ENCODE measurements at regions not wholly inside any gene's neighbourhood (a gene's known extent, or its start where the extent isn't known, plus 50 kb on each side); places are given as distances from the start of the nearest gene placed in this dataset.

GRCh38 chr4:189265515-189265914 lies 675.2 kb upstream of the FRG1 start:
- H3K27me3 Mint-ChIP-seq = no peaks in the 10 kb centered on the region
- H3K4me1 Mint-ChIP-seq (ENCODE audit: low read depth) = no peaks in the 10 kb centered on the region
- H3K36me3 Mint-ChIP-seq (ENCODE audit: low read depth) = no peaks in the 10 kb centered on the region
- DNase-seq = no peak
- peaks cover 23% of the 10 kb centered on the region for H3K9me3 Mint-ChIP-seq
- no peak overlapping the region for H3K4me3 Mint-ChIP-seq
- no peak overlapping the region for H3K27ac Mint-ChIP-seq

- H3K4me3 Mint-ChIP-seq = no peak overlapping the region
- H3K27me3 Mint-ChIP-seq = no peaks in the 10 kb centered on the region
Measured at GRCh38 chr4:189267312-189267965, 673.2 kb upstream of the FRG1 start.

GRCh38 chr4:189278597-189279165 lies 662.0 kb upstream of the FRG1 start:
- Mint-ChIP-seq H3K9me3 (peaks cover 4% of the 10 kb centered on the region), H3K27me3 (no peaks in the 10 kb centered on the region), H3K4me1 (ENCODE audit: low read depth) (no peaks in the 10 kb centered on the region), H3K36me3 (ENCODE audit: low read depth) (no peaks in the 10 kb centered on the region), H3K27ac (no peak overlapping the region), H3K4me3 (no peak overlapping the region)
- no peak for DNase-seq

More at GRCh38 chr4:189267312-189267965, 673.2 kb upstream of the FRG1 start:
- no peak overlapping the region for H3K27ac Mint-ChIP-seq
- peaks cover 12% of the 10 kb centered on the region for H3K9me3 Mint-ChIP-seq
- no peaks in the 10 kb centered on the region for H3K36me3 Mint-ChIP-seq (ENCODE audit: low read depth)
- no peaks in the 10 kb centered on the region for H3K4me1 Mint-ChIP-seq (ENCODE audit: low read depth)
- no peak for DNase-seq

- H3K4me1 Mint-ChIP-seq (ENCODE audit: low read depth) = no peaks in the 10 kb centered on the region
- no peak for DNase-seq
- H3K4me3 Mint-ChIP-seq = no peak overlapping the region
- no peaks in the 10 kb centered on the region for H3K27me3 Mint-ChIP-seq
- peaks cover 8% of the 10 kb centered on the region for H3K9me3 Mint-ChIP-seq
- H3K36me3 Mint-ChIP-seq (ENCODE audit: low read depth) = no peaks in the 10 kb centered on the region
- H3K27ac Mint-ChIP-seq = no peak overlapping the region
Measured at GRCh38 chr4:189279188-189279587, 661.5 kb upstream of the FRG1 start.

GRCh38 chr4:189285377-189285776 lies 655.3 kb upstream of the FRG1 start:
- Mint-ChIP-seq H3K27ac (no peak overlapping the region), H3K9me3 (peaks cover 4% of the 10 kb centered on the region), H3K27me3 (no peaks in the 10 kb centered on the region), H3K36me3 (ENCODE audit: low read depth) (no peaks in the 10 kb centered on the region), H3K4me3 (no peak overlapping the region), H3K4me1 (ENCODE audit: low read depth) (no peaks in the 10 kb centered on the region)
- DNase-seq = no peak

GRCh38 chr4:189291939-189292338 lies 648.7 kb upstream of the FRG1 start:
- H3K9me3 Mint-ChIP-seq = peaks cover 3% of the 10 kb centered on the region
- H3K36me3 Mint-ChIP-seq (ENCODE audit: low read depth) = no peaks in the 10 kb centered on the region
- H3K4me1 Mint-ChIP-seq (ENCODE audit: low read depth) = no peaks in the 10 kb centered on the region
- H3K27me3 Mint-ChIP-seq = no peaks in the 10 kb centered on the region
- no peak for DNase-seq
- no peak overlapping the region for H3K4me3 Mint-ChIP-seq
- no peak overlapping the region for H3K27ac Mint-ChIP-seq

- no peak for DNase-seq
- Mint-ChIP-seq H3K36me3 (ENCODE audit: low read depth) (no peaks in the 10 kb centered on the region), H3K4me3 (no peak overlapping the region), H3K27ac (no peak overlapping the region), H3K27me3 (no peaks in the 10 kb centered on the region), H3K9me3 (peaks cover 5% of the 10 kb centered on the region), H3K4me1 (ENCODE audit: low read depth) (no peaks in the 10 kb centered on the region)
Measured at GRCh38 chr4:189293459-189293858, 647.2 kb upstream of the FRG1 start.

- Mint-ChIP-seq H3K4me3 (no peak overlapping the region), H3K4me1 (ENCODE audit: low read depth) (no peaks in the 10 kb centered on the region), H3K27ac (no peak overlapping the region), H3K27me3 (no peaks in the 10 kb centered on the region), H3K36me3 (ENCODE audit: low read depth) (no peaks in the 10 kb centered on the region), H3K9me3 (peaks cover 5% of the 10 kb centered on the region)
- DNase-seq = no peak
Measured at GRCh38 chr4:189294574-189294973, 646.1 kb upstream of the FRG1 start.

- Mint-ChIP-seq H3K27ac (no peak overlapping the region), H3K4me3 (no peak overlapping the region), H3K9me3 (peaks cover 2% of the 10 kb centered on the region), H3K4me1 (ENCODE audit: low read depth) (no peaks in the 10 kb centered on the region), H3K27me3 (no peaks in the 10 kb centered on the region), H3K36me3 (ENCODE audit: low read depth) (no peaks in the 10 kb centered on the region)
- DNase-seq = no peak
Measured at GRCh38 chr4:189299706-189300105, 641.0 kb upstream of the FRG1 start.

- Mint-ChIP-seq H3K27me3 (no peaks in the 10 kb centered on the region), H3K36me3 (ENCODE audit: low read depth) (no peaks in the 10 kb centered on the region), H3K27ac (no peak overlapping the region), H3K4me1 (ENCODE audit: low read depth) (no peaks in the 10 kb centered on the region), H3K4me3 (no peak overlapping the region), H3K9me3 (peaks cover 2% of the 10 kb centered on the region)
- no peak for DNase-seq
Measured at GRCh38 chr4:189301692-189302091, 639.0 kb upstream of the FRG1 start.

GRCh38 chr4:189302719-189303118 lies 638.0 kb upstream of the FRG1 start:
- Mint-ChIP-seq H3K27me3 (no peaks in the 10 kb centered on the region), H3K4me3 (no peak overlapping the region), H3K27ac (no peak overlapping the region), H3K4me1 (ENCODE audit: low read depth) (no peaks in the 10 kb centered on the region), H3K36me3 (ENCODE audit: low read depth) (no peaks in the 10 kb centered on the region), H3K9me3 (peaks cover 2% of the 10 kb centered on the region)
- no peak for DNase-seq

- Mint-ChIP-seq H3K27ac (no peak overlapping the region), H3K36me3 (ENCODE audit: low read depth) (no peaks in the 10 kb centered on the region), H3K4me1 (ENCODE audit: low read depth) (no peaks in the 10 kb centered on the region), H3K4me3 (no peak overlapping the region), H3K9me3 (no peaks in the 10 kb centered on the region), H3K27me3 (no peaks in the 10 kb centered on the region)
- DNase-seq = no peak
Measured at GRCh38 chr4:189304167-189304566, 636.5 kb upstream of the FRG1 start.

GRCh38 chr4:189304809-189305208 lies 635.9 kb upstream of the FRG1 start:
- Mint-ChIP-seq H3K9me3 (peaks cover 2% of the 10 kb centered on the region), H3K27me3 (no peaks in the 10 kb centered on the region), H3K27ac (no peak overlapping the region), H3K4me1 (ENCODE audit: low read depth) (no peaks in the 10 kb centered on the region), H3K36me3 (ENCODE audit: low read depth) (no peaks in the 10 kb centered on the region), H3K4me3 (no peak overlapping the region)
- DNase-seq = no peak

GRCh38 chr4:189305500-189305899 lies 635.2 kb upstream of the FRG1 start:
- Mint-ChIP-seq H3K4me3 (no peak overlapping the region), H3K27me3 (no peaks in the 10 kb centered on the region), H3K9me3 (peaks cover 2% of the 10 kb centered on the region), H3K4me1 (ENCODE audit: low read depth) (no peaks in the 10 kb centered on the region), H3K27ac (no peak overlapping the region), H3K36me3 (ENCODE audit: low read depth) (no peaks in the 10 kb centered on the region)
- no peak for DNase-seq

GRCh38 chr4:189311251-189311650 lies 629.4 kb upstream of the FRG1 start:
- Mint-ChIP-seq H3K36me3 (ENCODE audit: low read depth) (no peaks in the 10 kb centered on the region), H3K27me3 (no peaks in the 10 kb centered on the region), H3K27ac (no peak overlapping the region), H3K4me3 (no peak overlapping the region), H3K4me1 (ENCODE audit: low read depth) (no peaks in the 10 kb centered on the region), H3K9me3 (peaks cover 8% of the 10 kb centered on the region)
- DNase-seq = no peak

GRCh38 chr4:189313064-189313463 lies 627.6 kb upstream of the FRG1 start:
- no peak for DNase-seq
- Mint-ChIP-seq H3K4me1 (ENCODE audit: low read depth) (no peaks in the 10 kb centered on the region), H3K27ac (no peak overlapping the region), H3K27me3 (no peaks in the 10 kb centered on the region), H3K36me3 (ENCODE audit: low read depth) (no peaks in the 10 kb centered on the region), H3K4me3 (no peak overlapping the region), H3K9me3 (peaks cover 8% of the 10 kb centered on the region)

Data from activated T-cell treated with anti-CD3 and anti-CD28 coated beads, Interleukin-2, amount 50 U/mL, for 24 hours (primary cell).